Omental fat pad (tissue), 3 donors: ENCODE measurements at regions not wholly inside any gene's neighbourhood (a gene's known extent, or its start where the extent isn't known, plus 50 kb on each side); places are given as distances from the start of the nearest gene placed in this dataset.

ENCODE experiments used
- ATAC-seq: fragments of 150-250 bp; one replicate; pipeline ENCODE4 v1.9.1; 2016; ENCODE audit warnings: mild to moderate bottlenecking, moderate library complexity; ENCODE audit not compliant: low FRiP score
- DNase-seq: peaks from one replicate; pipeline ENCODE4 v3.0.0-alpha.2; 2019; ENCODE audit warnings: low spot score
- CTCF ChIP-seq, 3 donors: fragments of 450-650 bp; IDR thresholded peaks; one replicate each; pipeline ENCODE4 v1.5.1; 2016 to 2017; ENCODE audit warnings: antibody characterized with exemption in 3 of 3, mild to moderate bottlenecking in 3 of 3, moderate library complexity in 2 of 3

DNA sequence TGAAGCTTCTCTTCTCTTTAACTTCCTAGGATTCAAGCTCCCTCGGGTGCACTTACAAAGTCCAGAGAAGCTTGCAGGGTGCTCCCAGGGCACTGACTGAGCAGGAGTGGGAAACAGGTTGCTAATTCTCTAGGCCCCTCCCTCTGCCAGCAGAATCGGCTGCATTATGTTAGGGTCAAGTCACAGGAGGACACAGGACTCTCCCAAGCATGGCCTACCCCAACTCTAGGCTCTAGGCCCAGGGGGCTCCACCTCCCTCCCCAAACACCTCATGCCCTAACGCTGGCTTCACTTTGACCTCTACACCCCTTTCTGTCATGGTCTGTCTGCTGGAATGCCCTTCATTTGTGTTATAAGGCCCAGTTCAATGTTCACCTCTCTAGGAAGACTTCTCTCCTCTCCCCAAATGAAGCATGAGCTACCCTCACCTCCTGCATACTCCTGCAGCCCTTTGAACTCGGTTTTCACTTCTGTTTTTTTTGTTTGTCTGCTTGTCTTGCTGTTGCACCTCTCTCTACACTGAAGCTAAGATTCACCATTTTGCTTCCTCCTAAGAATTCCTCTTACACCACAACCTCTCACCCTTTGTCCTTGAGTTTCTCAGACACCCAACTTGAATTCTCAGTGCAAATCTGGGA lies 521.8 kb upstream of the ID2 start:
- no peak for DNase-seq
- ATAC-seq = no peak
- TF ChIP-seq CTCF (IDR thresholded peaks at IDR 0.05) = no peak

DNA sequence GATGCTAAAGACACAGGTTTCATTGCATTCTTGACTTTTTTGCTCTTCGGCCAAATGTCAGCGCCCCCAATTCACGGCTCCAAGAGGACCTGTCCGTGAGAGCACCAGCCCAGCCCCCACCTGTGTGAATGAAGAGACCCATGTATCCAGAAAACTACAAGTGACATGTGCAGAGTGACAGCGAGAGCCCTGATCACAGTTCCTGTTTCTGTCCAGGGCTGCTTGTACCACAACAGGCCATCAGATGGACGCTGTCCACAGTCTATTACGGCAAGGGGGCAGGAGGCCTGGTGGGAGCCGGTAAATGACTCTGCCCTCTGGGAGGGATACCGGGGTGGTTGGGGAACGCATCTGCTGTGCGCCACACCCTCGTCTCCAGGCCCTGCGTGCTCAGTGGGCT lies 520.9 kb upstream of the ID2 start:
- TF ChIP-seq CTCF (IDR thresholded peaks at IDR 0.05) = no peak
- no peak for DNase-seq
- ATAC-seq = no peak

DNA sequence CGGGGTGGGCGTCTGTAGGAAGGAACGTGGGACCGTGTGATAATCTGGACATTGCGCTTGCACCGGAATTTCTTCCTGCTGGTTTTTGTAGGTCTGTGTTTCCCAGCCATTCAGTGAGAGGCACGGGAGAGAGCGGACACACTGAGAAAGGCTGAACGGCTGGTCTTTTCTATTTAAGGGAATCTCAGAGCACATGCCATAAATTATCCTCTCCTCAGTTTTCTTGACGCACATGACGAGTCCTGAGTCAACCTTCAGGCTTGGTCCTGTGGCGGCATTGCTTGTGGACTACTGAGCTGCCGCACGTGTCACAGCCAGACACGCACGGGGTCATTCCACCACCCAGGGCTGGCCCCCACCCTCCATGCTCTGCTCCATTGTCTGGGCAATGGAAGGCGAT lies 519.3 kb upstream of the ID2 start:
- DNase-seq (no peak), ATAC-seq (no peak)
- no peak for TF ChIP-seq CTCF (IDR thresholded peaks at IDR 0.05)

DNA sequence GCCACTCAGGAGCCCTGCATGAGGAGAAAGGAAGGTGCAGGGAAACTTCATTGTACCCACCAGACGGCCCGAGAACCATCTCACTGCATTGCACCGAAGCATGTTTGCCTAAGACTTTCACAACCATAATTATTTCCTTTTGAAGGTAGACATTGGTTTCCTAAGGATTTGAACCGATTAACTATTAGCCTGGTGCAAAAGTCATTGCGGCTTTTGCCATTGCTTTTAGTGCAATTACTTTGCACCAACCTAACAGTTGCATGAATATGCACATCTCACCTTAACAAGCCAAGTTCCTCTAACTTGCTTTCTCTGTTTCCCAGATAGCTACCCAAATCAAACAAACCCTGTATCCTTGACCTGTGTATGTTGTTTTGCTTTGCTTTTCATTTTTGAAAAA lies 516.3 kb upstream of the ID2 start:
- ATAC-seq = no peak
- DNase-seq = no peak
- no peak for TF ChIP-seq CTCF (IDR thresholded peaks at IDR 0.05)

- DNase-seq (no peak), ATAC-seq (no peak)
- TF ChIP-seq CTCF (IDR thresholded peaks at IDR 0.05) = no peak
These were observed 513.7 kb upstream of the ID2 start for GRCh38 chr2:8168022-8168717.

DNA sequence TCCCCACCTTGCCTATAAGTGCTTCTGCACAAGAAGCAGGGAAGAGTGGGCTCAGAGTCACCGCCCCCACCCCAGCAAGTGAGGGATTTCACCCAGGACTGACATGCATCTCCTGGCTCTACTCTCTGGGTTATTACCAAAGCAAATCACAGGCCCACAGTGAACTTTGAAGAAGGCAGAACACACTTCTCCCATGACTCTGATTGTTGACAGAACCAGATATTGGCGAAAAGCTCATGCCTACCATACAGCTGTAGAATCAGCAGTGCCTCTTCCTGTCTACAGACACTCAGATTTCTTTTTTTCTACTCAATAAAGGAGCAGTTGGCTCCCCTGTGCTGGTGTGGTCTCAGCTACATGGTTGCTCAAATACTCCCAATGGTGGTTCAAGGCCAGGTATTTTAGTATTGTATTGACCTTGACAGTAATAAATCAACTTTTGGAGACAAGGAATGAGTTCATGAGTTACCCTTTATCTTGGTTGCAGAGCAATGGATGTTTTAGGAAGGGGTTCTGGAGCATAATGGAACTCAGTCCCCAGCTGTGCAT lies 512.9 kb upstream of the ID2 start:
- no peak for DNase-seq
- TF ChIP-seq CTCF (IDR thresholded peaks at IDR 0.05) = no peak
- ATAC-seq = no peak

DNA sequence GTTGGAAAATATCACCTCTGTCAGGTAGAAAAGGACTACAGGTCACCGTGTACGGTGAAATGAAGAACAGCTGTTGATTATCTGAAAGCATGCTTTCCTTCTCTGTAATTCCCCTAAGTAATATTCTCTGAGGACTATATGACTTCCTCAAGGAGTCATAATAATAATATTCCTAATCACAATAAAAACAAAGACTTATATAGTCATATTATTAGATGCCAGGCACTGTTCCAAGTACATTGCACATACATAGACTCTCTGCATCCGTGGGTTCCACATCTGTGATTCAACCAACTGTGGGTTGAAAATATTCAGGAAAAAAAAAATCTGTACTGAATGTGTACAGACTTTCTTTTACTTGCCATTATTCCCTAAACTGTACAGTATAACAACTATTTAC lies 512.4 kb upstream of the ID2 start:
- TF ChIP-seq CTCF (IDR thresholded peaks at IDR 0.05) = no peak
- no peak for ATAC-seq
- DNase-seq = no peak
